Neutrophil (primary cell): ENCODE measurements at regions not wholly inside any gene's neighbourhood (a gene's known extent, or its start where the extent isn't known, plus 50 kb on each side); places are given as distances from the start of the nearest gene placed in this dataset.

Experiments used
- H3K27ac ChIP-seq: fragments of 200-600 bp; sonication (generic); 2 replicates; pipeline ENCODE4 v1.5.1; 2016; ENCODE audit warnings: mild to moderate bottlenecking, moderate library complexity
- H3K27me3 ChIP-seq: fragments of 200-600 bp; sonication (generic); 2 replicates; pipeline ENCODE4 v1.6.0; 2016; ENCODE audit warnings: mild to moderate bottlenecking
- H3K36me3 ChIP-seq: fragments of 200-600 bp; sonication (generic); 2 replicates; pipeline ENCODE4 v1.5.1; 2017
- H3K4me1 ChIP-seq, 2 experiments: fragments of 200-600 bp in 1 of 2; sonication (generic) in 1 of 2; 1 replicate in 1 of 2; 2 replicates in 1 of 2; pipeline versions ENCODE4 v1.5.1 to v1.6.1; 2013 to 2016; ENCODE audit warnings: low read depth in 1 of 2, low read length in 1 of 2, mild to moderate bottlenecking in 1 of 2, moderate library complexity in 1 of 2; ENCODE audit not compliant: control insufficient read depth in 1 of 2, insufficient read depth in 1 of 2
- H3K4me3 ChIP-seq, 2 experiments: fragments of 200-600 bp in 1 of 2; sonication (generic) in 1 of 2; 1 replicate in 1 of 2; 2 replicates in 1 of 2; pipeline ENCODE4 v1.5.1; 2013 to 2016; ENCODE audit warnings: low read depth in 1 of 2, low read length in 1 of 2, mild to moderate bottlenecking in 1 of 2, moderate library complexity in 1 of 2
- H3K9me3 ChIP-seq: fragments of 200-600 bp; sonication (generic); 2 replicates; pipeline ENCODE4 v1.5.1; 2016
- CTCF ChIP-seq: fragments of 200-600 bp; sonication (generic); IDR thresholded peaks from 2 replicates; pipeline ENCODE4 v1.5.1; 2016; ENCODE audit warnings: antibody characterized with exemption

- Histone ChIP-seq H3K36me3 (no peaks in the 10 kb centered on the region), H3K4me1 (no peaks in the 10 kb centered on the region), H3K27me3 (no peaks in the 10 kb centered on the region), H3K9me3 (no peaks in the 10 kb centered on the region), H3K27ac (no peak overlapping the region), H3K4me3 (no peak overlapping the region)
- no peak for TF ChIP-seq CTCF
Measured at GRCh38 chr7:131654249-131654558, 97.8 kb upstream of the PODXL start.

- H3K36me3 ChIP-seq: no peaks in the 10 kb centered on the region
- H3K27me3 ChIP-seq: no peaks in the 10 kb centered on the region
- no peak for TF ChIP-seq CTCF
- H3K4me3 ChIP-seq: no peak overlapping the region
- no peaks in the 10 kb centered on the region for H3K9me3 ChIP-seq
- H3K4me1 ChIP-seq: no peaks in the 10 kb centered on the region
- H3K27ac ChIP-seq: no peak overlapping the region
Measured at GRCh38 chr7:131653418-131654248, 97.2 kb upstream of the PODXL start.

- TF ChIP-seq CTCF: no peak
- H3K4me3 ChIP-seq: no peak overlapping the region
- H3K4me1 ChIP-seq: no peaks in the 10 kb centered on the region
- peaks cover 3% of the 10 kb centered on the region for H3K27me3 ChIP-seq
- no peaks in the 10 kb centered on the region for H3K36me3 ChIP-seq
- no peaks in the 10 kb centered on the region for H3K9me3 ChIP-seq
- no peak overlapping the region for H3K27ac ChIP-seq
Measured at GRCh38 chr7:131652934-131653333, 96.5 kb upstream of the PODXL start.

- no peaks in the 10 kb centered on the region for H3K36me3 ChIP-seq
- H3K4me1 ChIP-seq: no peaks in the 10 kb centered on the region
- no peak overlapping the region for H3K27ac ChIP-seq
- H3K9me3 ChIP-seq: no peaks in the 10 kb centered on the region
- H3K27me3 ChIP-seq: peaks cover 4% of the 10 kb centered on the region
- H3K4me3 ChIP-seq: no peak overlapping the region
- TF ChIP-seq CTCF: no peak
Measured at GRCh38 chr7:131652194-131652593, 95.8 kb upstream of the PODXL start.

GRCh38 chr7:131649879-131650278 lies 93.5 kb upstream of the PODXL start:
- H3K27me3 ChIP-seq: peaks cover 4% of the 10 kb centered on the region
- H3K4me3 ChIP-seq: no peak overlapping the region
- TF ChIP-seq CTCF: no peak
- H3K9me3 ChIP-seq: no peaks in the 10 kb centered on the region
- H3K4me1 ChIP-seq: no peaks in the 10 kb centered on the region
- H3K27ac ChIP-seq: no peak overlapping the region
- no peaks in the 10 kb centered on the region for H3K36me3 ChIP-seq
